SK-N-SH (cell line): ENCODE measurements at regions not wholly inside any gene's neighbourhood (a gene's known extent, or its start where the extent isn't known, plus 50 kb on each side); places are given as distances from the start of the nearest gene placed in this dataset.

Experiments used
- CTCF ChIA-PET: fragments of 300-600, 350-600 bp; formaldehyde crosslinking; extraction: SDS; loops from one replicate; lab custom pipeline; 2021; lab: Yijun Ruan, JAX
- POLR2A ChIA-PET: fragments of 350-600 bp; sonication (Branson Sonifier 250); formaldehyde crosslinking; extraction: SDS; loops from one replicate; lab custom pipeline; 2020; ENCODE audit warnings: antibody characterized with exemption, inconsistent platforms; lab: Yijun Ruan, JAX
- DNase-seq: peaks from one replicate; pipeline ENCODE4 v3.0.0; 2012
- H2AFZ ChIP-seq: fragments of 200-600 bp; sonication (generic); 2 replicates; pipeline ENCODE4 v1.8.1; 2016; ENCODE audit warnings: antibody characterized with exemption, mild to moderate bottlenecking, low read depth
- H3F3A ChIP-seq: fragments of 200-600 bp; sonication (generic); replicated peaks from 2 replicates; pipeline ENCODE3; 2016; ENCODE audit warnings: antibody characterized with exemption, mild to moderate bottlenecking; ENCODE audit not compliant: insufficient read depth
- H3K27ac ChIP-seq, 2 experiments: fragments of 200-500 bp in 1 of 2; fragments of 200-600 bp in 1 of 2; sonication (Bioruptor generic) in 1 of 2; sonication (generic), shearing (Covaris generic) in 1 of 2; 2 replicates each; pipeline versions ENCODE4 v1.5.1 to v1.6.1; 2014 to 2016; ENCODE audit warnings: low read depth in 2 of 2, inconsistent platforms in 1 of 2, low read length in 1 of 2, mild to moderate bottlenecking in 1 of 2, mixed read lengths in 1 of 2
- H3K27me3 ChIP-seq: fragments of 200-600 bp; sonication (generic), shearing (Covaris generic); 2 replicates; pipeline ENCODE4 v1.6.1; 2016; ENCODE audit warnings: mixed run types; ENCODE audit not compliant: insufficient read depth
- H3K36me3 ChIP-seq, 2 experiments: fragments of 200-500 bp in 1 of 2; fragments of 200-600 bp in 1 of 2; sonication (Bioruptor generic) in 1 of 2; sonication (generic) in 1 of 2; replicated peaks in 1 of 2; 2 replicates each; pipeline versions ENCODE3 to v1.5.1; 2014 to 2016; ENCODE audit warnings: low read length in 1 of 2, mild to moderate bottlenecking in 1 of 2; ENCODE audit not compliant: insufficient read depth in 2 of 2, control insufficient read depth in 1 of 2
- H3K4me1 ChIP-seq, 2 experiments: fragments of 200-500 bp in 1 of 2; fragments of 200-600 bp in 1 of 2; sonication (Bioruptor generic) in 1 of 2; sonication (generic), shearing (Covaris generic) in 1 of 2; 2 replicates each; pipeline versions ENCODE4 v1.5.1 to v1.6.1; 2014 to 2016; ENCODE audit warnings: low read depth in 1 of 2, low read length in 1 of 2, mixed run types in 1 of 2; ENCODE audit not compliant: insufficient read depth in 2 of 2, control insufficient read depth in 1 of 2
- H3K4me2 ChIP-seq: fragments of 200-600 bp; sonication (generic), shearing (Covaris generic); 2 replicates; pipeline ENCODE4 v1.6.1; 2017; ENCODE audit warnings: mixed run types
- H3K4me3 ChIP-seq, 2 experiments: fragments of 200-500 bp in 1 of 2; fragments of 200-600 bp in 1 of 2; sonication (Bioruptor generic) in 1 of 2; sonication (generic), shearing (Covaris generic) in 1 of 2; 2 replicates each; pipeline versions ENCODE4 v1.5.1 to v1.8.1; 2014 to 2016; ENCODE audit warnings: low read depth in 2 of 2, inconsistent platforms in 1 of 2, low read length in 1 of 2, mild to moderate bottlenecking in 1 of 2, mixed read lengths in 1 of 2, moderate library complexity in 1 of 2
- H3K79me2 ChIP-seq: fragments of 200-600 bp; sonication (generic); 2 replicates; pipeline ENCODE4 v1.8.1; 2017; ENCODE audit warnings: mild to moderate bottlenecking; ENCODE audit not compliant: insufficient read depth
- H3K9ac ChIP-seq: fragments of 200-600 bp; sonication (generic); 2 replicates; pipeline ENCODE4 v1.6.1; 2017; ENCODE audit warnings: mixed run types
- H3K9me2 ChIP-seq: fragments of 200-600 bp; sonication (generic); 2 replicates; pipeline ENCODE4 v1.6.1; 2017; ENCODE audit warnings: mixed run types
- H3K9me3 ChIP-seq: fragments of 200-600 bp; sonication (generic); 2 replicates; pipeline ENCODE4 v1.6.1; 2017; ENCODE audit warnings: mixed run types, mild to moderate bottlenecking, moderate library complexity
- H4K20me1 ChIP-seq: fragments of 200-600 bp; sonication (generic); 2 replicates; pipeline ENCODE4 v1.6.1; 2017; ENCODE audit warnings: mild to moderate bottlenecking, mixed run types; ENCODE audit not compliant: insufficient read depth
- ELF1 ChIP-seq: IDR thresholded peaks from 2 replicates; pipeline ENCODE4 v1.4.0; 2012
- EZH2phosphoT487 ChIP-seq: fragments of 200-600 bp; sonication (generic); IDR thresholded peaks from 2 replicates; pipeline ENCODE4 v1.6.1; 2017; ENCODE audit warnings: low read depth, mixed run types, mild to moderate bottlenecking, antibody characterized with exemption, moderate library complexity, borderline replicate concordance
- FOSL2 ChIP-seq: IDR thresholded peaks from 2 replicates; pipeline ENCODE4 v1.4.0; 2012; ENCODE audit warnings: low read depth, mild to moderate bottlenecking, moderate library complexity, borderline replicate concordance
- FOXM1 ChIP-seq: IDR thresholded peaks from 2 replicates; pipeline ENCODE4 v1.4.0; 2012; ENCODE audit warnings: low read depth, mild to moderate bottlenecking
- GABPA ChIP-seq: IDR thresholded peaks from 2 replicates; pipeline ENCODE4 v1.4.0; 2012; ENCODE audit warnings: low read depth, mild to moderate bottlenecking
- JUND ChIP-seq: IDR thresholded peaks from 2 replicates; pipeline ENCODE4 v1.4.0; 2012
- MEF2A ChIP-seq: IDR thresholded peaks from 2 replicates; pipeline ENCODE4 v1.4.0; 2012; ENCODE audit warnings: low read depth, borderline replicate concordance
- NFIC ChIP-seq: IDR thresholded peaks from 2 replicates; pipeline ENCODE4 v1.4.0; 2012; ENCODE audit warnings: borderline replicate concordance
- RAD21 ChIP-seq: IDR thresholded peaks from 2 replicates; pipeline ENCODE4 v1.6.1; 2012; ENCODE audit warnings: mild to moderate bottlenecking, low read length
- RXRA ChIP-seq: IDR thresholded peaks from 2 replicates; pipeline ENCODE4 v1.4.0; 2012; ENCODE audit warnings: low read depth, mild to moderate bottlenecking, borderline replicate concordance
- SMC3 ChIP-seq: IDR thresholded peaks from 2 replicates; pipeline ENCODE4 v1.6.1; 2012; ENCODE audit warnings: low read depth, low read length, improper control_type of control experiment
- TEAD4 ChIP-seq: IDR thresholded peaks from 2 replicates; pipeline ENCODE4 v1.4.0; 2012; ENCODE audit warnings: mild to moderate bottlenecking, borderline replicate concordance; ENCODE audit not compliant: insufficient read depth
- WGBS: methylation state at CpG from one replicate; pipeline ENCODE4 v1.1.6; 2017; ENCODE audit warnings: low lambda C conversion rate; 5-methylcytosine and 5-hydroxymethylcytosine counted together
- TF ChIP-seq, protein P1 (sequence below): IDR thresholded peaks from 2 replicates; pipeline ENCODE4 v1.6.1; 2012; ENCODE audit warnings: mild to moderate bottlenecking, low read depth, low read length, moderate library complexity
- TF ChIP-seq, protein P2 (sequence below): IDR thresholded peaks from 2 replicates; pipeline ENCODE4 v1.4.0; 2012; ENCODE audit warnings: low read depth, borderline replicate concordance
- TF ChIP-seq, protein P3 (sequence below): IDR thresholded peaks from 2 replicates; pipeline ENCODE4 v1.4.0; 2012; ENCODE audit warnings: low read depth, borderline replicate concordance
- TF ChIP-seq, protein P4 (sequence below): IDR thresholded peaks from 2 replicates; pipeline ENCODE4 v1.4.0; 2012; ENCODE audit warnings: low read depth

DNA sequence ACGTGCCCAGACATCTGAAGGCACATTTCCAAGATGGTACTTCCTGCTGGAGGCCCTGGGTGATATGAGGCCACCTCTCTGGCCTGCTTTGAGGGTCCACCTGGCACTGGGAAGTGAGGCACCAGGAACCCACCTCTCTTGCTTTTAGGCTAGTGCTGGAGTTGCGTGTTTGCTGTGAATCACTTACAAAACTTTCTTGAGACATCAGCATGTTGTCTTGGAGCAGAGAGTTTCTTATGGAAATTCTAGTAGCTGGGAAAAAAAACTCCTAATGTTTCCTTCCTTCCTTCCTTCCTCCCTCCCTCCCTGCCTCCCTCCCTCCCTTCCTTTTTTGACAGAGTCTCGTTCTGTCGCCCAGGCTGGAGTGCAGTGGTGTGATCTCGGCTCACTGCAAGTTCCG lies 341.3 kb downstream of the MIAT start:
- H3K9me3 ChIP-seq = no peaks in the 10 kb centered on the region
- H3K79me2 ChIP-seq = no peaks in the 10 kb centered on the region
- H3K4me1 ChIP-seq = no peaks in the 10 kb centered on the region
- 53% methylated on average over 6 of the region's 6 CpGs for WGBS
- CTCF ChIA-PET = no interaction called here
- H3K27me3 ChIP-seq = no peaks in the 10 kb centered on the region
- H3K4me3 ChIP-seq = no peak overlapping the region
- no peak overlapping the region for H3K9ac ChIP-seq
- no peaks in the 10 kb centered on the region for H4K20me1 ChIP-seq
- H3K36me3 ChIP-seq = no peaks in the 10 kb centered on the region
- H3K4me2 ChIP-seq = no peak overlapping the region
- H2AFZ ChIP-seq = no peak overlapping the region
- no peak overlapping the region for H3K27ac ChIP-seq
- no peaks in the 10 kb centered on the region for H3K9me2 ChIP-seq
- DNase-seq = no peak
- H3F3A ChIP-seq = no peaks in the 10 kb centered on the region
- POLR2A ChIA-PET = no interaction called here
- TF ChIP-seq ELF1 (no peak), MEF2A (no peak), GABPA (no peak), TEAD4 (no peak), EZH2phosphoT487 (no peak), FOSL2 (no peak), NFIC (no peak)

DNA sequence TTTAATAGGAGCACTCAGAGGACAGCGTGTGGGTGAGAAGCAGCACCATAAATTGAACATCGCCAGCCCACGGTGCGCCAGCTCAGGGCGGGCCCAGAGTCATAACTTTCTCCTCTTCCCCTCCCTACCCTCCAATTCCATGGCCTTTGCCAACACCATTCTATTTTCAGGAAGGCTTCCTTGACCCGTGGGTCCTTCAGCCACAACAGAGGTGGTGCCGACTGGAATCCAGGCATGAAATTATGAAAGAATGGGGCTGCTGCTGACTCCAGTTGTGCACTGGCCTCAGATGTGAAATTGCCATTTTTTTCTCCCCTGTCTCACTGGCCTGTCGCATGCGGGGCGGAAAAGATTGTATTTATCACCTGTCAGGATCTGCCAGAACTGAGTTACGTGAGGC lies 345.9 kb downstream of the MIAT start:
- Histone ChIP-seq H3K79me2 (no peaks in the 10 kb centered on the region), H3K9me2 (no peaks in the 10 kb centered on the region), H3K9me3 (no peaks in the 10 kb centered on the region), H3K4me2 (no peak overlapping the region), H3K4me3 (no peak overlapping the region), H3K9ac (no peak overlapping the region), H3K27me3 (no peaks in the 10 kb centered on the region), H4K20me1 (no peaks in the 10 kb centered on the region), H3K27ac (no peak overlapping the region), H3K36me3 (no peaks in the 10 kb centered on the region), H2AFZ (no peak overlapping the region), H3K4me1 (no peaks in the 10 kb centered on the region), H3F3A (no peaks in the 10 kb centered on the region)
- POLR2A ChIA-PET = no interaction called here
- CTCF ChIA-PET = no interaction called here
- DNase-seq = no peak
- WGBS = 57% methylated on average over 11 of the region's 11 CpGs
- TF ChIP-seq, protein P1, sequence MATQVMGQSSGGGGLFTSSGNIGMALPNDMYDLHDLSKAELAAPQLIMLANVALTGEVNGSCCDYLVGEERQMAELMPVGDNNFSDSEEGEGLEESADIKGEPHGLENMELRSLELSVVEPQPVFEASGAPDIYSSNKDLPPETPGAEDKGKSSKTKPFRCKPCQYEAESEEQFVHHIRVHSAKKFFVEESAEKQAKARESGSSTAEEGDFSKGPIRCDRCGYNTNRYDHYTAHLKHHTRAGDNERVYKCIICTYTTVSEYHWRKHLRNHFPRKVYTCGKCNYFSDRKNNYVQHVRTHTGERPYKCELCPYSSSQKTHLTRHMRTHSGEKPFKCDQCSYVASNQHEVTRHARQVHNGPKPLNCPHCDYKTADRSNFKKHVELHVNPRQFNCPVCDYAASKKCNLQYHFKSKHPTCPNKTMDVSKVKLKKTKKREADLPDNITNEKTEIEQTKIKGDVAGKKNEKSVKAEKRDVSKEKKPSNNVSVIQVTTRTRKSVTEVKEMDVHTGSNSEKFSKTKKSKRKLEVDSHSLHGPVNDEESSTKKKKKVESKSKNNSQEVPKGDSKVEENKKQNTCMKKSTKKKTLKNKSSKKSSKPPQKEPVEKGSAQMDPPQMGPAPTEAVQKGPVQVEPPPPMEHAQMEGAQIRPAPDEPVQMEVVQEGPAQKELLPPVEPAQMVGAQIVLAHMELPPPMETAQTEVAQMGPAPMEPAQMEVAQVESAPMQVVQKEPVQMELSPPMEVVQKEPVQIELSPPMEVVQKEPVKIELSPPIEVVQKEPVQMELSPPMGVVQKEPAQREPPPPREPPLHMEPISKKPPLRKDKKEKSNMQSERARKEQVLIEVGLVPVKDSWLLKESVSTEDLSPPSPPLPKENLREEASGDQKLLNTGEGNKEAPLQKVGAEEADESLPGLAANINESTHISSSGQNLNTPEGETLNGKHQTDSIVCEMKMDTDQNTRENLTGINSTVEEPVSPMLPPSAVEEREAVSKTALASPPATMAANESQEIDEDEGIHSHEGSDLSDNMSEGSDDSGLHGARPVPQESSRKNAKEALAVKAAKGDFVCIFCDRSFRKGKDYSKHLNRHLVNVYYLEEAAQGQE = no peak
- TF ChIP-seq JUND (no peak), SMC3 (no peak), FOXM1 (no peak), EZH2phosphoT487 (no peak), MEF2A (no peak), RAD21 (no peak), RXRA (no peak)
- TF ChIP-seq, protein P2, sequence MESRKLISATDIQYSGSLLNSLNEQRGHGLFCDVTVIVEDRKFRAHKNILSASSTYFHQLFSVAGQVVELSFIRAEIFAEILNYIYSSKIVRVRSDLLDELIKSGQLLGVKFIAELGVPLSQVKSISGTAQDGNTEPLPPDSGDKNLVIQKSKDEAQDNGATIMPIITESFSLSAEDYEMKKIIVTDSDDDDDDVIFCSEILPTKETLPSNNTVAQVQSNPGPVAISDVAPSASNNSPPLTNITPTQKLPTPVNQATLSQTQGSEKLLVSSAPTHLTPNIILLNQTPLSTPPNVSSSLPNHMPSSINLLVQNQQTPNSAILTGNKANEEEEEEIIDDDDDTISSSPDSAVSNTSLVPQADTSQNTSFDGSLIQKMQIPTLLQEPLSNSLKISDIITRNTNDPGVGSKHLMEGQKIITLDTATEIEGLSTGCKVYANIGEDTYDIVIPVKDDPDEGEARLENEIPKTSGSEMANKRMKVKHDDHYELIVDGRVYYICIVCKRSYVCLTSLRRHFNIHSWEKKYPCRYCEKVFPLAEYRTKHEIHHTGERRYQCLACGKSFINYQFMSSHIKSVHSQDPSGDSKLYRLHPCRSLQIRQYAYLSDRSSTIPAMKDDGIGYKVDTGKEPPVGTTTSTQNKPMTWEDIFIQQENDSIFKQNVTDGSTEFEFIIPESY = no peak
- TF ChIP-seq, protein P3, sequence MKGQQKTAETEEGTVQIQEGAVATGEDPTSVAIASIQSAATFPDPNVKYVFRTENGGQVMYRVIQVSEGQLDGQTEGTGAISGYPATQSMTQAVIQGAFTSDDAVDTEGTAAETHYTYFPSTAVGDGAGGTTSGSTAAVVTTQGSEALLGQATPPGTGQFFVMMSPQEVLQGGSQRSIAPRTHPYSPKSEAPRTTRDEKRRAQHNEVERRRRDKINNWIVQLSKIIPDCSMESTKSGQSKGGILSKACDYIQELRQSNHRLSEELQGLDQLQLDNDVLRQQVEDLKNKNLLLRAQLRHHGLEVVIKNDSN = no peak
- TF ChIP-seq, protein P4, sequence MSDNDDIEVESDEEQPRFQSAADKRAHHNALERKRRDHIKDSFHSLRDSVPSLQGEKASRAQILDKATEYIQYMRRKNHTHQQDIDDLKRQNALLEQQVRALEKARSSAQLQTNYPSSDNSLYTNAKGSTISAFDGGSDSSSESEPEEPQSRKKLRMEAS = no peak
